ENCODE measurements at regions not wholly inside any gene's neighbourhood (a gene's known extent, or its start where the extent isn't known, plus 50 kb on each side); places are given as distances from the start of the nearest gene placed in this dataset.

GRCh38 chr5:3883040-3883439 is 287.4 kb downstream of the IRX1 start:
- Histone ChIP-seq H3K4me3 (ENCODE audit: low read depth, low read length) (no peak overlapping the region), H3K36me3 (ENCODE audit: control insufficient read depth, insufficient read depth, low read length) (no peaks in the 10 kb centered on the region), H3K4me1 (no peaks in the 10 kb centered on the region), H3K9me3 (no peaks in the 10 kb centered on the region), H3K27me3 (replicated peaks; ENCODE audit: control insufficient read depth, insufficient read depth, low read length) (no peaks in the 10 kb centered on the region)
- no TSS peak for BruUV-seq (replicated peaks)
- H3K9me3 Mint-ChIP-seq (ENCODE audit: unreplicated experiment) = no peaks in the 10 kb centered on the region
- H3K36me3 Mint-ChIP-seq (ENCODE audit: insufficient read depth, unreplicated experiment) = no peaks in the 10 kb centered on the region
- ChIA-PET POLR2A (no interaction called here), CTCF (no interaction called here)
- intact Hi-C loops (cut with micrococcal nuclease; ENCODE audit: unreplicated experiment) = no loop called here
- no peak overlapping the region for H3K27ac Mint-ChIP-seq (ENCODE audit: unreplicated experiment)
- peaks cover 18% of the 10 kb centered on the region for H3K27me3 Mint-ChIP-seq (ENCODE audit: insufficient read depth, unreplicated experiment)
- H3K4me1 Mint-ChIP-seq (ENCODE audit: low read depth, unreplicated experiment) = no peaks in the 10 kb centered on the region
- H3K4me3 Mint-ChIP-seq (ENCODE audit: unreplicated experiment) = no peak overlapping the region
- no peak for DNase-seq
- TF ChIP-seq, protein P1, sequence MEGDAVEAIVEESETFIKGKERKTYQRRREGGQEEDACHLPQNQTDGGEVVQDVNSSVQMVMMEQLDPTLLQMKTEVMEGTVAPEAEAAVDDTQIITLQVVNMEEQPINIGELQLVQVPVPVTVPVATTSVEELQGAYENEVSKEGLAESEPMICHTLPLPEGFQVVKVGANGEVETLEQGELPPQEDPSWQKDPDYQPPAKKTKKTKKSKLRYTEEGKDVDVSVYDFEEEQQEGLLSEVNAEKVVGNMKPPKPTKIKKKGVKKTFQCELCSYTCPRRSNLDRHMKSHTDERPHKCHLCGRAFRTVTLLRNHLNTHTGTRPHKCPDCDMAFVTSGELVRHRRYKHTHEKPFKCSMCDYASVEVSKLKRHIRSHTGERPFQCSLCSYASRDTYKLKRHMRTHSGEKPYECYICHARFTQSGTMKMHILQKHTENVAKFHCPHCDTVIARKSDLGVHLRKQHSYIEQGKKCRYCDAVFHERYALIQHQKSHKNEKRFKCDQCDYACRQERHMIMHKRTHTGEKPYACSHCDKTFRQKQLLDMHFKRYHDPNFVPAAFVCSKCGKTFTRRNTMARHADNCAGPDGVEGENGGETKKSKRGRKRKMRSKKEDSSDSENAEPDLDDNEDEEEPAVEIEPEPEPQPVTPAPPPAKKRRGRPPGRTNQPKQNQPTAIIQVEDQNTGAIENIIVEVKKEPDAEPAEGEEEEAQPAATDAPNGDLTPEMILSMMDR (IDR thresholded peaks at IDR 0.05; ENCODE audit: insufficient read depth in 1 of 2, low read depth in 1 of 2, low read length in 1 of 2, severe bottlenecking in 1 of 2, unreplicated experiment in 1 of 2) = no peak

DNA sequence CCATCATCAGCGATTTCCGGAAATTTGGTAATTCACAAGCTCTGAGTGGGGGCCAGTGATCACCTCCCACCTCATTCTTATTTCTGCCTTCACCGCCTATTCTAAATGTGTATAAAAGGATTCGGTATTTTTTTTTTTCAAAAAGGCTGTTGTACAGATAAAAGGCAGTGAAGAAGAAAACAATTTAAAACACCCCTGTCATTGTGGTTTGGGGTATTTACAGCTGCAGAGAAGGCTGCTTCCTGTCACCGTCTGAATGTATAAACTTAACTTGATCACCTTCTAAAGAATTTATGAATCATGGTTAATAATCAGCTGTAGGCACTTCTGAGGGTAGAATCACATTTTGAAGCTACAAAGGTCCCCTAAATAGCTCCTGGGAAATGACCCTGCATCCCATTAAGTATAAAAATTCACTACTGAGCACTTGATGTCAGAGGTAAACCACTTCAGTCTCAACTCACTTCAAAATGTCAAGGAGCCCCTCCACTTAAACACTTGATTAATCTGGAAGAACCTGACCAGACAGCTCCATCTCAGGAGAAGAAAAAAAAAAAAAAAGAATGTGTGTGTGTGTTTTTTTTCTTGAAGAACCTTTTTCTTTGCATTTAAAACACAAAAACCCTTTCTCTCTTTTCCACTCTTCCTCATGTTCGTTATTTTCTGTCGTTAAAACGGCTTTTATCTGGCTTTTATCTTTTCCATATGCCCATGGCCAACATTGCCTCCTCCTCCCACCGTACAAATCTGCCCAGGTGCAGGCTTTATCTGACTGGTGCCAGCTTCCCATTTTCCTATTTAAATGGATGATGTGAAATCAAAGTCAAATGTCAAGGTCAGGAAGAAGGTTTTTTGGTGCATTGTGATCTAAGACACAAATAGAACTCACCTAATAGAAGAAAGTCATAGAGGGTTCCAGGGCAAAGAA is 291.2 kb downstream of the IRX1 start:
- no peak overlapping the region for H3K27ac Mint-ChIP-seq (ENCODE audit: unreplicated experiment)
- H3K4me3 Mint-ChIP-seq (ENCODE audit: unreplicated experiment) = no peak overlapping the region
- intact Hi-C loops (cut with micrococcal nuclease; ENCODE audit: unreplicated experiment) = no loop called here
- POLR2A ChIA-PET = no interaction called here
- H3K36me3 Mint-ChIP-seq (ENCODE audit: insufficient read depth, unreplicated experiment) = no peaks in the 10 kb centered on the region
- no TSS peak for BruUV-seq (replicated peaks)
- H3K27me3 Mint-ChIP-seq (ENCODE audit: insufficient read depth, unreplicated experiment) = peaks cover 6% of the 10 kb centered on the region
- Histone ChIP-seq H3K36me3 (ENCODE audit: control insufficient read depth, insufficient read depth, low read length) (no peaks in the 10 kb centered on the region), H3K4me3 (ENCODE audit: low read depth, low read length) (no peak overlapping the region), H3K9me3 (no peaks in the 10 kb centered on the region), H3K27me3 (replicated peaks; ENCODE audit: control insufficient read depth, insufficient read depth, low read length) (no peaks in the 10 kb centered on the region), H3K4me1 (no peaks in the 10 kb centered on the region)
- H3K9me3 Mint-ChIP-seq (ENCODE audit: unreplicated experiment) = no peaks in the 10 kb centered on the region
- TF ChIP-seq, protein P1 (IDR thresholded peaks at IDR 0.05; ENCODE audit: insufficient read depth in 1 of 2, low read depth in 1 of 2, low read length in 1 of 2, severe bottlenecking in 1 of 2, unreplicated experiment in 1 of 2) = no peak
- CTCF ChIA-PET = interaction anchor here (0.7 kb wide), 1 partner anchor 407 kb away, joined by 3 read pairs; no protein-coding TSS in a partner anchor
- DNase-seq = no peak
- no peaks in the 10 kb centered on the region for H3K4me1 Mint-ChIP-seq (ENCODE audit: low read depth, unreplicated experiment)

DNA sequence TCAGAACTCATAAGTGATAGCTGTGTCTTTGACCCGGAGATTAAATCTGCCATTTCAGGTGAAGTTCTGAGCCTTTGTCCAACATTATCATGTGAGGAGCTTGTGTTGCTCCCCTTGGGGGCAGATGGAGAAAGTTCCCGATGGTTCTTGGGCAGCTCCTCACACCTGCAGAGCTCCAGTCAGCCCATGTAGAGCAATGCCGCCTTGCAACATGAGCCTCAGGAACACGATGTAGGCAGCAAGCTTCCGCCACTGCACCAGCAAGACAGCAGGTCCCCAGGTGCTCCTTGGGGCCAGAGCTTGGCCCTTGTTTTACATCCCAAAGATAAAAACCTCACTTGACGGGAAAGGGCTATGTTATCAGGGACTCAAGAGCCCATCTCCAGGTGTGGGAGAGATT is 292.7 kb downstream of the IRX1 start:
- Mint-ChIP-seq H3K4me3 (ENCODE audit: unreplicated experiment) (no peak overlapping the region), H3K4me1 (ENCODE audit: low read depth, unreplicated experiment) (no peaks in the 10 kb centered on the region), H3K27me3 (ENCODE audit: insufficient read depth, unreplicated experiment) (no peaks in the 10 kb centered on the region), H3K27ac (ENCODE audit: unreplicated experiment) (no peak overlapping the region), H3K9me3 (ENCODE audit: unreplicated experiment) (no peaks in the 10 kb centered on the region), H3K36me3 (ENCODE audit: insufficient read depth, unreplicated experiment) (no peaks in the 10 kb centered on the region)
- Histone ChIP-seq H3K27me3 (replicated peaks; ENCODE audit: control insufficient read depth, insufficient read depth, low read length) (no peaks in the 10 kb centered on the region), H3K9me3 (no peaks in the 10 kb centered on the region), H3K4me3 (ENCODE audit: low read depth, low read length) (no peak overlapping the region), H3K36me3 (ENCODE audit: control insufficient read depth, insufficient read depth, low read length) (no peaks in the 10 kb centered on the region), H3K4me1 (no peaks in the 10 kb centered on the region)
- no peak for DNase-seq
- ChIA-PET CTCF (no interaction called here), POLR2A (no interaction called here)
- BruUV-seq (replicated peaks) = no TSS peak
- intact Hi-C loops (cut with micrococcal nuclease; ENCODE audit: unreplicated experiment) = no loop called here
- TF ChIP-seq, protein P1 (IDR thresholded peaks at IDR 0.05; ENCODE audit: insufficient read depth in 1 of 2, low read depth in 1 of 2, low read length in 1 of 2, severe bottlenecking in 1 of 2, unreplicated experiment in 1 of 2) = no peak

Measured in Caco-2 (cell line).